ENCODE measurements at regions not wholly inside any gene's neighbourhood (a gene's known extent, or its start where the extent isn't known, plus 50 kb on each side); places are given as distances from the start of the nearest gene placed in this dataset.

DNA sequence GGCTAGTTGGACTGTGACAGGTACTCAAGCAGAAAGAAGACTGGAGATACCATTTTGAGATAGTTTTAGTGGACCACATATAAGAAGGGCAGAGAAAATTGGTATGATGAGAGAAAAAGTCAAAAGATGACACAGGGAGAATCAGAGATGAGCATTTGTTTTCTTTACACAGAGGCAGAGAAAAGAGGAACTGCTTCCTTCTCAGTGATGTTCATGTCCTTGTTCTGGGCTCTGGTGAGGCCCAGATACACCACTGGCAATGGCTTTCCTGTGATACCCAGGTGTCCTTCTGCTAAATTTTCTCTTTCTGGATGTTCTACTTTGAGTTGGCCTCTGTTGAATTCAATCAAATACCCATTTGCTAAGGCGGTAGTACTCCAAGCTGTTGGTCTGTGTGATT, 1782.7 kb upstream of the SEL1L start:
- no peak for ATAC-seq
- DNase-seq = no peak
- no peaks in the 10 kb centered on the region for H3K4me1 ChIP-seq (ENCODE audit: low read depth)
- H3K9me3 ChIP-seq = no peaks in the 10 kb centered on the region
- intact Hi-C loops (cut with DNase I, micrococcal nuclease) = no loop called here
- no peak overlapping the region for H3K4me3 ChIP-seq
- H3K36me3 ChIP-seq (ENCODE audit: low read depth) = no peaks in the 10 kb centered on the region
- TF ChIP-seq, protein P1, sequence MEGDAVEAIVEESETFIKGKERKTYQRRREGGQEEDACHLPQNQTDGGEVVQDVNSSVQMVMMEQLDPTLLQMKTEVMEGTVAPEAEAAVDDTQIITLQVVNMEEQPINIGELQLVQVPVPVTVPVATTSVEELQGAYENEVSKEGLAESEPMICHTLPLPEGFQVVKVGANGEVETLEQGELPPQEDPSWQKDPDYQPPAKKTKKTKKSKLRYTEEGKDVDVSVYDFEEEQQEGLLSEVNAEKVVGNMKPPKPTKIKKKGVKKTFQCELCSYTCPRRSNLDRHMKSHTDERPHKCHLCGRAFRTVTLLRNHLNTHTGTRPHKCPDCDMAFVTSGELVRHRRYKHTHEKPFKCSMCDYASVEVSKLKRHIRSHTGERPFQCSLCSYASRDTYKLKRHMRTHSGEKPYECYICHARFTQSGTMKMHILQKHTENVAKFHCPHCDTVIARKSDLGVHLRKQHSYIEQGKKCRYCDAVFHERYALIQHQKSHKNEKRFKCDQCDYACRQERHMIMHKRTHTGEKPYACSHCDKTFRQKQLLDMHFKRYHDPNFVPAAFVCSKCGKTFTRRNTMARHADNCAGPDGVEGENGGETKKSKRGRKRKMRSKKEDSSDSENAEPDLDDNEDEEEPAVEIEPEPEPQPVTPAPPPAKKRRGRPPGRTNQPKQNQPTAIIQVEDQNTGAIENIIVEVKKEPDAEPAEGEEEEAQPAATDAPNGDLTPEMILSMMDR (IDR thresholded peaks at IDR 0.05) = no peak

DNA sequence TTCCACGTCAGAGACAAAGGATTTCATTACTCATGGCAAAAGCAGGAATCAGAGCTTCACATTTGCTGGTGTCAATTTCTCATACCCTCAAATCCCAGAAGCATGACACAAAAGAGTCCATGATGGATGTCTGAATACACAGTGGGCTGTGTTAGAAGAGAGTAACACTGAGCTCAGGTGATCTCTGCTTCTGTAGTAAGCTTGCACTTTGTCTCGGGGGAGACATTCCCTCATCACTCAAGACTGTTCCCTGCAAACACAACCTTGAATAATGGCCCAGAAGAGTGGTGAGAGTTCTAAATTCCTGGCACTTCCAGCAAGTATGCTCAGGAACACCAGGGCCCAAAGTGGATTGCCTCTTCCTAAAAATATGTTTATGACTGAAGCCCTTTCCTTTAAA, 1787.2 kb upstream of the SEL1L start:
- intact Hi-C loops (cut with DNase I, micrococcal nuclease) = no loop called here

GRCh38 chr14:83331513-83331912, 1797.9 kb upstream of the SEL1L start:
- TF ChIP-seq, protein P1 (IDR thresholded peaks at IDR 0.05) = no peak
- no peak for DNase-seq
- intact Hi-C loops (cut with DNase I, micrococcal nuclease) = no loop called here
- no peaks in the 10 kb centered on the region for H3K9me3 ChIP-seq
- no peak for ATAC-seq
- no peak overlapping the region for H3K4me3 ChIP-seq
- no peaks in the 10 kb centered on the region for H3K4me1 ChIP-seq (ENCODE audit: low read depth)
- H3K36me3 ChIP-seq (ENCODE audit: low read depth) = no peaks in the 10 kb centered on the region

More for the DNA sequence above, 1787.2 kb upstream of the SEL1L start:
- H3K4me1 ChIP-seq (ENCODE audit: low read depth) = no peaks in the 10 kb centered on the region
- no peak overlapping the region for H3K4me3 ChIP-seq
- ATAC-seq (no peak), DNase-seq (no peak)
- H3K36me3 ChIP-seq (ENCODE audit: low read depth) = no peaks in the 10 kb centered on the region
- H3K9me3 ChIP-seq = no peaks in the 10 kb centered on the region
- TF ChIP-seq, protein P1 (IDR thresholded peaks at IDR 0.05) = no peak

GRCh38 chr14:83342590-83342989, 1808.9 kb upstream of the SEL1L start:
- peak; percentile 1 to 28 (median 12) for DNase-seq
- TF ChIP-seq, protein P1 (IDR thresholded peaks at IDR 0.05) = no peak
- intact Hi-C loops (cut with DNase I, micrococcal nuclease) = no loop called here
- Histone ChIP-seq H3K36me3 (ENCODE audit: low read depth) (no peaks in the 10 kb centered on the region), H3K9me3 (no peaks in the 10 kb centered on the region), H3K4me3 (no peak overlapping the region), H3K4me1 (ENCODE audit: low read depth) (no peaks in the 10 kb centered on the region)
- ATAC-seq = peak; percentile 12

DNA sequence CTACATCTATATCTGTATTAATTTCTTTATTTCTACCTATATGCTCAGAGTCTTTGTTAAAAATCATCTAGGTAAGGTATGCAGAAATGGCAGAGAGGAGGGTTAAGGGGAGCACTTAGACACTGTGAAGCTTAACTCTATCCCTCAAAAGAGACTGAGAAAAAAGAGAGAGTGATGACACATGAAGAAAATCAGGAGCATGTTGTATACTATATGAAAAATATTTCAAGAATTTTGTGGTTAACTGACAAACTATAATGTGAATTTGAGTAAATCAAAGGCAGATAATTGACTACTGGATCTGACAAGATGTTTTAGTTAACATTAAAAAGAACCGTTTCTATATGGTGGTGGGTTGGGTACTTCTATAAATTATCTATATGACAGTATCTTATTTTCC, 1814.2 kb upstream of the SEL1L start:
- Histone ChIP-seq H3K36me3 (ENCODE audit: low read depth) (no peaks in the 10 kb centered on the region), H3K4me3 (no peak overlapping the region), H3K9me3 (no peaks in the 10 kb centered on the region), H3K4me1 (ENCODE audit: low read depth) (no peaks in the 10 kb centered on the region)
- intact Hi-C loops (cut with DNase I, micrococcal nuclease) = no loop called here
- DNase-seq (no peak), ATAC-seq (no peak)
- TF ChIP-seq, protein P1 (IDR thresholded peaks at IDR 0.05) = no peak

- H3K4me3 ChIP-seq = no peak overlapping the region
- TF ChIP-seq, protein P1 (IDR thresholded peaks at IDR 0.05) = no peak
- no peaks in the 10 kb centered on the region for H3K4me1 ChIP-seq (ENCODE audit: low read depth)
- H3K36me3 ChIP-seq (ENCODE audit: low read depth) = no peaks in the 10 kb centered on the region
- intact Hi-C loops (cut with DNase I, micrococcal nuclease) = no loop called here
- H3K9me3 ChIP-seq = no peaks in the 10 kb centered on the region
- ATAC-seq (no peak), DNase-seq (no peak)
These were observed 1822.0 kb upstream of the SEL1L start for GRCh38 chr14:83355609-83356008.

Data from mucosa of descending colon (tissue), 3 donors.